ENCODE measurements at regions not wholly inside any gene's neighbourhood (a gene's known extent, or its start where the extent isn't known, plus 50 kb on each side); places are given as distances from the start of the nearest gene placed in this dataset.
A peak's percentile ranks its signal among the peaks of the same experiment; 100 is the strongest.

GRCh38 chr4:175927121-175927520 is 115.1 kb upstream of the GPM6A start:
- no peak for DNase-seq (ENCODE audit: extremely low spot score)
- ChIA-PET CTCF (no interaction called here), POLR2A (no interaction called here)
- no peak for TF ChIP-seq L3MBTL2 (conservative IDR thresholded peaks at IDR 0.05)
- TF ChIP-seq FOXM1 (IDR thresholded peaks at IDR 0.05; ENCODE audit: borderline replicate concordance) = no peak
- no peak for TF ChIP-seq CTBP1 (IDR thresholded peaks at IDR 0.05; ENCODE audit: borderline replicate concordance)
- TF ChIP-seq FOXA1 (IDR thresholded peaks at IDR 0.05) = no peak
- no peak for TF ChIP-seq NFRKB (IDR thresholded peaks at IDR 0.05)
- no peak for TF ChIP-seq BHLHE40 (IDR thresholded peaks at IDR 0.05; ENCODE audit: borderline replicate concordance)
- no peak for TF ChIP-seq ARNT (IDR thresholded peaks at IDR 0.05)
- TF ChIP-seq SUZ12 (IDR thresholded peaks at IDR 0.05) = no peak
- TF ChIP-seq ZNF384 (IDR thresholded peaks at IDR 0.05) = no peak
- no peak for TF ChIP-seq HDGF (IDR thresholded peaks at IDR 0.05; ENCODE audit: borderline replicate concordance)
- no peak for TF ChIP-seq TARDBP (IDR thresholded peaks at IDR 0.05)
- no peak for TF ChIP-seq ELF4 (IDR thresholded peaks at IDR 0.05)
- no peak for TF ChIP-seq SP1 (IDR thresholded peaks at IDR 0.05)
- no peak for TF ChIP-seq PKNOX1 (IDR thresholded peaks at IDR 0.05)
- no peak for TF ChIP-seq LEF1 (IDR thresholded peaks at IDR 0.05; ENCODE audit: borderline replicate concordance)

- POLR2A ChIA-PET = no interaction called here
- CTCF ChIA-PET = no interaction called here
- no peak for DNase-seq (ENCODE audit: extremely low spot score)
- no peak for TF ChIP-seq FOXA1 (IDR thresholded peaks at IDR 0.05)
- no peak for TF ChIP-seq FOXM1 (IDR thresholded peaks at IDR 0.05; ENCODE audit: borderline replicate concordance)
- no peak for TF ChIP-seq NFRKB (IDR thresholded peaks at IDR 0.05)
- TF ChIP-seq PKNOX1 (IDR thresholded peaks at IDR 0.05) = no peak
- no peak for TF ChIP-seq HDGF (IDR thresholded peaks at IDR 0.05; ENCODE audit: borderline replicate concordance)
- no peak for TF ChIP-seq FOXK2 (IDR thresholded peaks at IDR 0.05)
- no peak for TF ChIP-seq ARNT (IDR thresholded peaks at IDR 0.05)
- no peak for TF ChIP-seq CTBP1 (IDR thresholded peaks at IDR 0.05; ENCODE audit: borderline replicate concordance)
- TF ChIP-seq L3MBTL2 (conservative IDR thresholded peaks at IDR 0.05) = no peak
- no peak for TF ChIP-seq TARDBP (IDR thresholded peaks at IDR 0.05)
- no peak for TF ChIP-seq ZNF384 (IDR thresholded peaks at IDR 0.05)
- no peak for TF ChIP-seq SP1 (IDR thresholded peaks at IDR 0.05)
- TF ChIP-seq ELF4 (IDR thresholded peaks at IDR 0.05) = no peak
- no peak for TF ChIP-seq LEF1 (IDR thresholded peaks at IDR 0.05; ENCODE audit: borderline replicate concordance)
- TF ChIP-seq SUZ12 (IDR thresholded peaks at IDR 0.05) = no peak
- TF ChIP-seq BHLHE40 (IDR thresholded peaks at IDR 0.05; ENCODE audit: borderline replicate concordance) = no peak
Observed at GRCh38 chr4:175929441-175929840, 117.4 kb upstream of the GPM6A start.

- TF ChIP-seq ZNF384 (IDR thresholded peaks at IDR 0.05) = no peak
- TF ChIP-seq ARNT (IDR thresholded peaks at IDR 0.05) = no peak
- TF ChIP-seq FOXM1 (IDR thresholded peaks at IDR 0.05; ENCODE audit: borderline replicate concordance) = no peak
- ChIA-PET CTCF (no interaction called here), POLR2A (no interaction called here)
- no peak for DNase-seq (ENCODE audit: extremely low spot score)
Observed at GRCh38 chr4:175929932-175930331, 117.9 kb upstream of the GPM6A start.

- CTCF ChIA-PET = no interaction called here
- DNase-seq (ENCODE audit: extremely low spot score) = no peak
- no peak for TF ChIP-seq PKNOX1 (IDR thresholded peaks at IDR 0.05)
- TF ChIP-seq HDGF (IDR thresholded peaks at IDR 0.05; ENCODE audit: borderline replicate concordance) = no peak
- TF ChIP-seq FOXA1 (IDR thresholded peaks at IDR 0.05) = no peak
- no peak for TF ChIP-seq ELF4 (IDR thresholded peaks at IDR 0.05)
- no peak for TF ChIP-seq BHLHE40 (IDR thresholded peaks at IDR 0.05; ENCODE audit: borderline replicate concordance)
- no peak for TF ChIP-seq ARNT (IDR thresholded peaks at IDR 0.05)
- TF ChIP-seq SUZ12 (IDR thresholded peaks at IDR 0.05) = no peak
- TF ChIP-seq SP1 (IDR thresholded peaks at IDR 0.05) = no peak
- no peak for TF ChIP-seq FOXM1 (IDR thresholded peaks at IDR 0.05; ENCODE audit: borderline replicate concordance)
- no peak for TF ChIP-seq CTBP1 (IDR thresholded peaks at IDR 0.05; ENCODE audit: borderline replicate concordance)
- POLR2A ChIA-PET = no interaction called here
Observed at GRCh38 chr4:175930471-175930870, 118.4 kb upstream of the GPM6A start.

- TF ChIP-seq HDGF (IDR thresholded peaks at IDR 0.05; ENCODE audit: borderline replicate concordance) (no peak), FOXA1 (IDR thresholded peaks at IDR 0.05) (no peak), SP1 (IDR thresholded peaks at IDR 0.05) (no peak), TARDBP (IDR thresholded peaks at IDR 0.05) (no peak), ARNT (IDR thresholded peaks at IDR 0.05) (no peak), NFRKB (IDR thresholded peaks at IDR 0.05) (no peak), LEF1 (IDR thresholded peaks at IDR 0.05; ENCODE audit: borderline replicate concordance) (no peak), CTBP1 (IDR thresholded peaks at IDR 0.05; ENCODE audit: borderline replicate concordance) (no peak), FOXK2 (IDR thresholded peaks at IDR 0.05) (no peak), SUZ12 (IDR thresholded peaks at IDR 0.05) (no peak)
- POLR2A ChIA-PET = no interaction called here
- CTCF ChIA-PET = no interaction called here
- no peak for DNase-seq (ENCODE audit: extremely low spot score)
Observed at GRCh38 chr4:175932116-175932515, 120.1 kb upstream of the GPM6A start.

GRCh38 chr4:175934506-175934905 is 122.4 kb upstream of the GPM6A start:
- TF ChIP-seq SP1 (IDR thresholded peaks at IDR 0.05) (no peak), FOXK2 (IDR thresholded peaks at IDR 0.05) (no peak), LEF1 (IDR thresholded peaks at IDR 0.05; ENCODE audit: borderline replicate concordance) (no peak), FOXA1 (IDR thresholded peaks at IDR 0.05) (no peak), PKNOX1 (IDR thresholded peaks at IDR 0.05) (peak; percentile 67)
- ChIA-PET POLR2A (no interaction called here), CTCF (no interaction called here)
- no peak for DNase-seq (ENCODE audit: extremely low spot score)

Measured in HEK293T (cell line).